Activated T-helper 9 cell treated with anti-CD3 and anti-CD28 coated beads, Interleukin-2, amount 50 U/mL, for 16 hours (primary cell): ENCODE measurements at regions not wholly inside any gene's neighbourhood (a gene's known extent, or its start where the extent isn't known, plus 50 kb on each side); places are given as distances from the start of the nearest gene placed in this dataset.
"Not testable (repeated sequence)": the region's sequence is repeated elsewhere in the genome, so short reads cannot be mapped to it uniquely, and the experiment has no call there.

Experiments
- DNase-seq: peaks from one replicate; pipeline ENCODE4 v3.0.0-alpha.2; 2020; ENCODE audit warnings: low read depth

DNA sequence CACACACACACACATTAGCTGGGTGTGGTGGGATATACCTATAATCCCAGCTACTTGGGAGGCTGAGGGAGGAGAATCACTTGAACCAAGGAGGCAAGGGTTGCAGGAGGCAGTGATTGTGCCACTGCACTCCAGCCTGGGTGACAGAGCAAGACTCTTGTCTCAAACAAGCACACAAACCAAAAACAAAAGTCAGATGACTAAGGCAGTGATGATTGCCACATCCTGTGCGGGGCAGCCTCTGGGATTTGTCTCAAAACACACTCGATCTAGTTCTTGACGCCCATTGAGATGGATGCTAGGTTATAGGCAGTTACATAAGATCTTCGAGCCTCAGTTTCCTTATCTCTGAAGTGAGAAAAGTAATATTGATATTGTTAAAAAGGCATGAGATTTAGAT, 57.8 kb upstream of the NBPF8 start:
- DNase-seq, result peak; percentile 43

DNA sequence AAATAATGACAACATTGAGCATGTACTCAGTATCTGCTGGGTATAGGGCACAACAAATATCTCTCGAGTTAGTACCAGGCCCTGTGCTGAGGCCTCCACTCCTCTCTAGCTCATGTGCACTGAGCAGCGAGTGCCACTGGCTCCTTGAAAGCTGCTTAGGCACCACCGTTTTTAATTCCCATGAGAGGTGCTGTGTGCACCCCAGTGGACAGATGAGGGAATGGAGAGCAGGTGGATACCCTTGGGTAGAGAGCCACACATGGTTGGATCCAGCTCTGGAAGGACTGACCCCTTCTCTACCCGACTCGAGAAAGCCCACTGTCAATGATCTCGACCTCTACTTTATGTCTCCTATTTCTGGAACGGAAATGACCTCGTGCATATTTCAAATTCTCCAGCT, 58.7 kb upstream of the NBPF8 start:
- DNase-seq, result not testable (repeated sequence)

DNA sequence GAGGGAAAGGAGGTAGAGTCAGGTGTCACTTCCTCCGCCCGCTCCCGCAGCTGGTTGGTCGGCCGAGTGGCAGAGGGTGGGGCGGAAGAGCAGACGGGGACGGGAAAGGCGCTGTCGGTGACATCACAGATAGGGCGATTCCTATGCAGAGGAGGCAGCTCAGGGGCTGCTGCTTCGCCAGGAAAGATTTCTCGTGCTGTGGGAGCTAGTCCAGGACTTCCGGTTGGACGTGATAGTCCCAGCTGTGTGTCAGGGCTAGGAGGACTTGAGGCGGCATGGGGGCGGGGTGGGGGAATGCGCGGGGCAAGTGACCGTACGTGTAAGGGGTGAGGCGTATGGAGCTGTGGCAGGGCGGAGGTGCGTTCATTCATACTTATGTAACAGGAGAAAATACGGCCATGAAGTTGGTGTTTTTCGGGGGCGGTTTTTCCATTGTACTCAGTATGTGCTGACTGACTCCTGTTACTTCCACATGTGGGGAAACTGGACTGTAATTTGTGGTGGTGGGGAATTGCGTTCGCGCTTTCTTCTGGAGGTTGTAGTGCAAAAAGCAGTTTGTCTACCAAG, 60.1 kb upstream of the NBPF8 start:
- peak; percentile 31 for DNase-seq

DNA sequence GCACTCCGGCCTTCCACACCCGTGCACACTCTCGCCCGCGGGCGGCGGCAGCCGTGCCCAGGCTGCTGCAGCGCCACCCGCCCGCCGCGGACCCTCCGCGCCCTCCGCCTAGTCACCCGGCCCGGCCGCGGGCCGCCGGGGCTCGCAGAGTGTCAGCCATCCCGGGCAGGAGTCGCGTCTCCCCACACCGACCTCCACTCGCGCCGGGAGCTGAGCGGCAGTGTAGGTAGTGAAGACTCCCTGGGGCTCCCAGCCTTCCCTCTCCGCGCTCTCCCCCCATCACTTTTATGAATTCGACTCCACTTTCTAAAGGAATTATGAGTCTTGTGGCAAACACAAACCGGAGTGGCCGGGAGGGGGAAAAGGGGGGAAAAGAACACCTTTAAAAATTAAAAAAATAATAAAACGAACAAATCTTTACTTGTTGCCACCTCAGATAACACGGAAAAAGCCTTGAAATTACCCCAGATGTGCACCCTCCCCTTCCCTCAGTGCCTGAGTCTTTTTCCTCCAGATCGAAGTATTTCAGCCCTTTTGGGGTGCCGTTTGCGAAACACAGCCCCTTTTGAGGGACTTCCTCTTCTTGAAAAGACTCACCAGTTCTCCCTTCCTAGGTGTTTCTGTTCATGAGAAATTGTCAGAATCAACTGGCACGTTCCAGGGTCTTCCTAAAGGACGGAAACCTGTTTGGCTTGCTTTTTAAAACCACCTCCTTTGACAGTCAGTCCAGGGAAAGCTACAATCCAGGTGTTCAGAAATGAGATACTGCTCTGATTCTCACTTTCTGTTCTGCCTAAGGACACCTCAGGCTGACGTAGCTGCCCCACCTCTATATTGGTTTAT, 72.4 kb upstream of the NBPF8 start:
- DNase-seq, result not testable (repeated sequence)

DNA sequence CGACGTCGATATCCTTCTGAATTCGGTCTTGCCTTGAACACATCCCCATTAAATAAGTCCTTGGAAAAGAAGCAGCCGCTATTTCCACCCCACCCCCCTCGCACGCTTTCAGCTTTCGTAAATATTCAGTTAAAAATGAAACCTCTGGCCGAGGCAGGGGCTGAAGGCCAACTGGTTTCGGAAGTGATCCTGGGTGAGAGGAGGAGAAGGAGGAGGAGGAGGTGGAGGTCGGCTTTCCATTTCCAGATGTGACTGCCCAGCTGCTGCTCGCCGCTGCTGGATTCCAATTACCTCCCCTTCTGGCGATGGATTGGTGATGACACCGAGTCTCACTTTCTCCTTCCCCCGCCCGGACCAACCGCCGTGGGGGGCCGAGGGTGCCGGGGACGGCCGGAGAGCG, 73.1 kb upstream of the NBPF8 start:
- DNase-seq, result not testable (repeated sequence)

DNA sequence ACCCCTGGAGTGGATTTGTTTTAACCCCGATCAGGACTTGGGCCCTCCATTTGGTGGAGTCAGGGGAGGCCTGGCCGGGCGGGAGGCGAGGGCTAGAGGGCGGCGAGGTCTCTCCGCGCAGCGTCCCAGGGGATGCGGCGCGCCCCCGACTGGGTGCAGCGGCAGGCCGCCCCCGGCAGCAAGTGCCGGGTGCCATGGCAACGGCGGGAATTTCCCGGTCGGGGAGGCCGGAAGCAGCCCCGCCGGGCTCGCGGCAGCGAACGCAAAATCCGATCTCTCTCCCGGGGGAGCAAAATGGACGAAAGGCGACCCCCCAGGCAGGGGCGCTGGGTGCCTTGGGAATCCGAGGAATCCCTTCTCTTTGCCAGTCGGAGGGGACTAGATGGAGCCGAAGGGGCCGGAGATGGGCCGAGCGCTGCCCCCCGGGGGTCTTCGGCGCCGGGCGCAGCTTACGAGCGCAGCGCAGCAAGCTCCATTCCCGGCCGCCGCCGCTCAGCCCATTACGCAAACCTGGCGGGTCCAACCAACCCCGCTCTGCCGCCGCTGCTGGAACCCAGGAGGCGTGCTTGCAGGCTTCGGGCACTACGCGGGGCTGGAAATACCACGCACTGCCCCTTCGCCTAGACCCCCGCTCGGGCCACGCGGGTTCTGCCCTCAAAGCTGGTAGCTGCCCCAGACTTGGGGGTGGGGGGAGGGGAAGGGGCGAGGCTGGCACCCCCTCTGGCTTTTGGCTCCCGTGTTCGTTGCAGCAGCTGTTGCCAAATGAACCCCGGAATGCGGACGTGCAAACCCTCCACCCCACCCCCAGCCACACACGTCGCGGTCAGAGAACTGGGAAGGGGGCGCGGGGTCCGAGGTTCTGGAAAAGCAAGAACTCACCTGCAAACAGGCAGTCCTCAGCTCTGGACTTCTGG, 73.7 kb upstream of the NBPF8 start:
- peak; percentile 46 for DNase-seq

DNA sequence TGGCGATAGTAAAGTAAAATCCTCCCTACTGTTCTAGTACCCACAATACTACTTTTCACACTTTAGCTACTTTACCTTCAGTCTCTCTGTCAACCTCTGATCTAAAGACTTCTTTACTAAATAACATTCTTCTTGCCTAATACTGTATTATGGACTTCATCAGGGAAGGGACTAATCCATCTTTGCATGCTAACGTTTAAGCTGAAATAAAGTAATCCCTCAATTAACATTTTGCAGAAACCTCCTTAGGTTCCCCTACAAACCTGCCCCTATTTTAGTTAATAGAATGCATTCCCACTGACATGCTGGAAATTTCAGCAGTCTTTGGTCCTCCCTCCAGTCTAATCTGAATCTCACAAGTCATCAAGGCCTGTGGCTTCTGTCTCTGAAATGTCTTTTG, 99.1 kb upstream of the NBPF8 start:
- not testable (repeated sequence) for DNase-seq

DNA sequence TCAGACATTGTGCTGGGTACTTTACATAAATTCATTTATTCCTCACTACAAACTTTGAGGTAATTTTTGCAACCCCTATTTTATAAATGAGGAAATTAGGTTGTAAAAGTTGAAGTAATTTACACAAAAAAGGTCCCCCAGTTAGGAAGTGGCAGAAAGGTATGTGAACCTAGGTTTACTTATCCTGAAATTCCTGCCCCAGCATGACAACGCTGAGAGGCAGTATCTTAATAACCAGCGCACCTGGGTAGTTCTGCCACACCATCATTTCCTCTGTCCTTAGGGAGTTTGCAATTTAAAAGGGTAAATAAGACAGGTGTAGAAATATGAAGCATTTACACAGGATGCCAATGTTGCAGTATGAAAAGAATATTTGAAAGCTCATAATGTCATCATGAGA, 102.9 kb upstream of the NBPF8 start:
- not testable (repeated sequence) for DNase-seq

DNA sequence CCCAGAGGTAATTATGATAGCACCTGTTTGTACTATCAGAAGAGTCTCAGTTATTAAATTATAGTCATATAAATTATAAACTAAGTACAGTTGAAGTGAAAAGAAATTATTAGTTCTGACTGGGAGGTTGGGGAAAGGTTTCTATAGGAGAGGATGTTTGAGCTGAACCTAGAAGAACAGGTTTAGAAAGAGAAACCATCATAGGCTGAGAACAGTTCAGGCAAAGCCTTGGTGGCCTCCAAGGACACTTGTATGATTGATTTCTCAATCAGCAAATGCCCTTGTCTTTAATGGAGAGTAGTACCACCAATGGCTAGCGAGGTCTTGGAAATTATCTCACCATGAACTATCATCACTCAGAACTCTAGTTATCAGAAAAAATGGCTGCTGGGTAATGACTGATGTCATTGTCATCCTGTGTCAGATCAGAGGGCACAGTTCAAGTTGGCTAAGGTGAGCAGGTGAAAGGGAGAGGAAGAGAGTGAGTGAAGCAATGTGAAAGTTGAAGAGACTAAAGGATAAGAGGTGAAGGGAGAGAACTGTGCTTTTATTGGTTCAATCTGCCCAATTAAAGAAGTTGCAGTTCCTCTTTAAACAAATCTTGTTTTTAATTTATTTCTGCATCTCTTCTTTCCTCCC, 105.8 kb upstream of the NBPF8 start:
- DNase-seq, result not testable (repeated sequence)

DNA sequence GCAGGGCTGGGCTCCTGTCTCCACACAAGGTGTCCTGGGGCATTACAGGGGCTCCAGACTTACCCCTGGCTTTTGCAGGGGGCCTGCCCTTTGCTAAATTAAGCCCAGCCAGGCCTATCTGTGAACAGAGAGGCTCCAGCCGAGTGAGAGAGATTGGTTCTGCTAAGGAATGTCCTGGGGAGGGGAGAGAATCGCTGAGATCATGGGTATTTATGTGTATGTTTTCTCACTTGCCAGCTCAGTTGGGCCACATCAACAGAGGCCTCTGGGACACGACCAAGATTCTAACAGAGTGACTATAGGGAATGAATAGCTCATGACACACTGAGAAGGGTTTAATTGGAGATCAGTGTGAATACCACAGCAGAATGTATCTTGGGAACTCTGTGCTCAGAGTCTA, 109.8 kb upstream of the NBPF8 start:
- not testable (repeated sequence) for DNase-seq

DNA sequence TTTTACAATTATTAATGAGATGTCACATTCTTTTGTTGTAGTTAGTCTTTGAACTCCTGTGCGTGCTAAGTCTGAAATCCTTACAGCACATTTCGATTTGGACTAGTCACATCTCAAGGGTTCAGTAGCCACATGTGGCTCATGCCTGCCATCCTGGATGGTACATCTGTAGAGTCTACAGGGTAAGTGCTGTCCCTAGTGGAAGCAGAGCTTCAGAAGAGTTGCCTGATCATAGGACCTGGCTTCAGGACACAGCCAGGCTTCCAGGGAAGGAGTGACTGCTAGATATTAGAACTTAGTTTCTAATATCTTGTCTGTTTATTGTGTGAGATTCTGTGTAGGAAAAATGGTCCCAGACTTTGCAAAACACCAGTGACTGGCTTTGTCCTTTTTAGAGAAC, 110.5 kb upstream of the NBPF8 start:
- DNase-seq, result not testable (repeated sequence)

DNA sequence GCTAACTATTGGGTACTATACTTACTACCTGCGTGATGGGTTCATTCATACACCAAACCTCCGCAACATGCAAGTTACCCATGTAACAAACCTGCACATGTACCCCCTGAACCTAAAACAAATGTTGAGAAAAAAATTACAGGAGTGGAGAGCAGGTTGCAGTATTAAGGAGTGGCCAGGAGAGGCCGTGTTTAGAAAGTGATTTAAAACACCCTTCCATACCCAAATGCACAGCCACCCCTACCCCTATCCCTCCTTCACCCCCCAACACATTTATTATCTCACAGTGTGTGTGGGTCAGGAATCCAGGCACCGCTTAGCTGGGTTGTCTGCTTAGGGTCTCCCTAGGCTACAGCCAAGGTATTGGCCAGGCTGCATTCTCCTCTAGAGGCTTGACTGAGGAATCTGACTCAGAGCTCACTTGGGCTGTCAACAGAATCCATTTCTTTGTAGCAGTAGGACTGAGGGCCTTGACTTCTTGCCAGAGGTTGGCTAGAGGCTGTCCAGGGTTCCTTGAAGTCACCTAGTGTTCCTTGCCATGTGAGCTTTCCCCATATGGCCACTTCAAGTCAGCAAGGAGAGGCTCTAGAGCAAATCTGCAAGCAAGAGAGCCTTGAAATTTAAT, 115.3 kb upstream of the NBPF8 start:
- DNase-seq, result not testable (repeated sequence)

DNA sequence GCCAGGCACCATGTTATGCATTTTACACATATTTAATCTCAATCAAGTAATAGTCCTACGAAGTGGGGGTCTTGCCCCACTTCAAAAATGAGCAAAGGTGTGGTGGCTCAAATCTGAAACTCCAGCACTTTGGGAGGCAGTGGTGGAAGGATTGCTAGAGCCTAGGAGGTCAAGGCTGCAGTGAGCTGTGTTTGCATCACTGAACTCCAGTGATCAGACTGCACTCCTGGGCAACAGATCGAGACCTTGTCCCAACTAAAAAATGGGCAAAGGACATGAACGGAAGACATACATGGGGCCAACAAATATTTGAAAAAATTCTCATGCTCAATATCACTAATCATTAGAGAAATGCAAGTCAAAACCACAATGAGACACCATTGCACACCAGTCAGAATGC, 116.3 kb upstream of the NBPF8 start:
- DNase-seq, result not testable (repeated sequence)

DNA sequence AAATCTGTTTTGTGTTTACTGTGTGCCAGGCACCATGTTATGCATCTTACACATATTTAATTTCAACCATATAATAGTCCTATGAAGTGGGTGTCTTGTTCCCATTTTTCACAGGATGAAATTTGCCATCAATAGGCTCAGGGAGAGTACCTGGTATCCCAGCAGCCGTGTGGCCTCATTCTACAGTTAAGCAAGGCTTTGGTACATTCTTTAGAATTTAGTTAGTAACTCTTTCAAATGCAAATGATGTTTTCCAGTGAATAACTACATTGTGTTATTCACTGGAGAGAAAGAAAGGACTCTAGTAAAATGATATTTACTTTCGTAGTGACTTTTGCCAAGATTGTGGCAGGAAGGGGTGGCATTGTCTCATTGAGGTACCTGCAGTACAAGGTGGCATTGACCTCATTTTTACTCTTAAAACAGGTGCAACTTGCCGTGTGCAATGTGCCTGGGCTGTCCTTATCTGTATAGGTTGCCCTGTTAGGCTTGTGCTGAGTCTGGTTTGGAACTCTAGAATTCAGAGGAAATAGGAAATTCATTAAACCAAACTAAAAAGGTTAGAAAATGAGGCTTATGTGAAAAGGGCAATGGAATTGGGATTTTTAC, 117.4 kb upstream of the NBPF8 start:
- DNase-seq, result not testable (repeated sequence)

DNA sequence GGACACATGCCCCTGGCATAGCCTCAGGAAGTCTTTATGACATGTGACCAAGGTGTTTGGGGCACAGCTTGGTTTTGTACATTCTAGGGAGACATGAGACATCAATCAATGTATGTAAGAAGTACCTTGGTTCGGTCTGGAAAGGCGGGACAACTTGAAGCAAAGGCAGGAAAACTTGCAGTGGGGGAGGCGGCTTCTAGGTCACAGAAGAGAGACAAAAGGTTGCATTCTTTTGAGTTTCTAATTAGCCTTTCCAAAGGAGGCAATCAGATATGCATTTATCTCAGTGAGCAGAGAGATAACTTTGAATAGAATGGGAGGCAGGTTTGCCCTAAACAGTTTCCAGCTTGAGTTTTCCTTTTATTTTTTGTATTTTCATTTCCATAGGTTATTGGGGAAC, 113.8 kb upstream of the SEC22B start:
- DNase-seq, result not testable (repeated sequence)

DNA sequence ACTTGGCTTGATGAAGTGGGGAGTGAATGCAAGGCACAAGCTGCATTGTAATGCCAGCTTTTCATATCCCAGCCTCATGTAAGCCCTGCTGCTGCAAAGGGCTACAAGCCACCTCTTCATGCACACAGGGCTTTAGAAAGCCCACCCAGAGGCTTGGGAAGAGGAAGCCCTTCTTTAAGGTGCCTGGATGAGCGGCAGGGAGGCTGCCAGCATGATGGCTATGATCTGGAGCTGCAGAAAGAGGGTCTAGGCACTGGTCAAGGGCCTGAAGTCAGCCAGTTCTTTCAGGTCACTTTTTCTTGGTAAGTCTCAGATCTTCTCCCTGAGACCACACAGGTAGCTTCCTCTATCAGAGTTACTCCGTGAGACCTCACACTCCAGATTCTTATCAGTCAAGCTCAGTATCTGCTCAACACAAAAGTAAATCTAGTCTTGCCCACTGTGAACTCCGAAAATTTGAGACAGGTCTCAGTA, 113.3 kb upstream of the SEC22B start:
- not testable (repeated sequence) for DNase-seq

DNA sequence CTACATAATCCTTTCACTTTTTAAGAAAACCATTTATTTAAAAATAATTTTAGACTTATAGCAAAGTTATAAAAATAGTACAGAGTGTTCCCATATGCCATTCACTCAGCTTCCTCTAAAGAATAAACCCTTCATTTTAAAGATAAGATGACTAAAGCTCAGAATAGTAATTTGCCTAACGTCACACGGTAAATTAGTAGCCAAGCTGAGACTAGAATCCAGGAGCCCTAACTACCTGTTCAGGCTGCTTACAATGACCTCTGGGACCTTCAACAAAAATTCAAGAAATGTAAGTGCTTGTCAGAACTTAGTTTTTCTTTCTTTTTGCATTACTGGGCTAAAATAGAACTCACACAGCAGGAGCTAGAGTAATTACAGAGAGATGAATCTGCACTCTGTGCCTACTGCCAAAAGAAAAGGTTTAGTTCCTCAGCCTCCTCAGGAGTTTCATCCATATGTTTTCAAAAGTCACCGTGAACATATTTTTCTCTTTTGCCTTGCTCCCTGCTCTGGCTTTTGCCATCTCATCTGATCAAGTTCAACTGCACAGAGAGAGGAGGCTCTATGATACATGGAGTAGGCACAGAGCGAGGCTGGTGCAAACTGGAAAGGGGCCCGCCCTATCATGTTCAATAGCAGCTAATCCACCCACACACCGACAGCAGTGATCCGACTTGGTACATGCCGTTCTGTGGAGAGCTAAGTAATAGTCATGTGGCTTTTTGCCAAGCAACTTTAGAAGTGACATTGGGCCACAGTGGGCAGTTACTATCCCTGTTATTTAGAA, 112.7 kb upstream of the SEC22B start:
- DNase-seq, result not testable (repeated sequence)

DNA sequence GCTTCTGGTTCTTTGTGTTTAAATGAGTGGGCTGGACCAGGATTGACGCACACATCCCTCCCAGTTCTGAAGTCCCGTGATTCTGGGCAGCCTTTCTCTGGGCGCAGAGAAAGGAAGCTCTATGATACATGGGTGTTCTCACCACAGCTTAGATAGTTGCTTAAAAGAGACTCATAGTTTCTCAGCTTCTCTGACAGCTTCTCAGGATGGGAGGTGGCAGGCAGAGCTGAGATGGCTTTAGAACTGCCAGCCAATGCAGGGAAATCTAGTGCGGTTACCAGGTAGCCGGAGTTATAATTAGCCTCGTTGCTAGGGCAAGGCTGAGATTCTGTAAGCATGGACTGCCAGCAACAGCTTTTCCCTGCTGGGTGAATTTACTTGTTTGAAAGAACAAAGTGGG, 111.8 kb upstream of the SEC22B start:
- not testable (repeated sequence) for DNase-seq

DNA sequence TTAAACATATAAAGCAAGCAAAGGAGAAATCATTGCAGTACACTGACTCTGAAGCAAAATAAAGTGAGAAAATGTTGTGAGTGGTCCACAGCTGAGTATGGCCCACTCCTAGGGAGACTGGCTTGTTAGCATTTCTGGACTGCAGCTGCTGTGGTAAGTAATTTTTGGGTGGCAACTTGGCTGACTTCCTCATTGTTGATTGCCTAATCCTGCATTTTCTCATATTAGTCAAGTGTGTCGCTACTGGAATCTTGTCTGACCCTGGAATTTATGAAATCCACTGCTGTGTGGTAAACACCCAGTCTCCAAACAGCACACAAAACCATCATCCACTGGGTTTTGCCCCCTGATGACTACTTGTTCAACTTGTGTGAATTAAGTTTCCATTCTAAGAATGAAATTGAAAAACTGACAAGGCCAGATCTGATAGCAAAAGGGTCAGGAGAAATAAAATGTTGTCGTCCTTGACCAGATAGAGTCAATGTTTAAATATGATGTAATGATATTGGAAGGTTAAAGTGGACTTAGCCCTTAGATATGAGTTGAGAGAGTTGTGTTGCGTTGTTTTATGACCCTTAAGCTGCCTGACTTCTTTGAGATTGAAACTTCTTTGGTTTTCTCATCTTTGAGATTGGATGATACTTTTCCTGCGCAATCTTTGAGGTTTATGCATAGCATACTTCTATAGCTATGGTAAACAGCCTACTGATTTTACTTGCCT, 106.6 kb upstream of the SEC22B start:
- DNase-seq, result not testable (repeated sequence)

DNA sequence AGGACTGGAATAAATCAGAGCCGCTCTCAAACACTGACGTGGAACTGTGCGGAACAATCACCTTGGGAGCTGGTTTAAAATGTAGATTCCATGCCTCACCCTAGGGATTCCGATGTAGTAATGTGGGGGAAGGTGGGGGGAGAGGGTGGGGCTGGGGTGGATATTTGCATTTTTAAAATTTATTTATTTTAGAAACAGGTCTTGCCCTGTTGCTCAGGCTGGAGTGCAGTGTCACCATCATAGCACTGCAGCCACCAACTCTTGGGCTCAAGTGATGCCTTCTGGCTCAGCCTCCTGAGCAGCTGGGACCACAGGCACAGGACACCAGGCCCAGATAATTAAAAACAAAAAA, 101.9 kb upstream of the SEC22B start:
- not testable (repeated sequence) for DNase-seq
